ENCODE measurements at regions not wholly inside any gene's neighbourhood (a gene's known extent, or its start where the extent isn't known, plus 50 kb on each side); places are given as distances from the start of the nearest gene placed in this dataset.

GRCh38 chrX:121921258-121921657, 873.8 kb downstream of the GLUD2 start:
- TF ChIP-seq TAF1 (IDR thresholded peaks at IDR 0.05; ENCODE audit: low read depth) (no peak), EP300 (IDR thresholded peaks at IDR 0.05; ENCODE audit: borderline replicate concordance) (no peak), TCF12 (IDR thresholded peaks at IDR 0.05; ENCODE audit: low read depth) (no peak), CEBPB (IDR thresholded peaks at IDR 0.05) (no peak), EGR1 (IDR thresholded peaks at IDR 0.05) (no peak), FOXM1 (IDR thresholded peaks at IDR 0.05; ENCODE audit: borderline replicate concordance, low read depth) (no peak), YY1 (IDR thresholded peaks at IDR 0.05; ENCODE audit: low read depth) (no peak), NFIC (IDR thresholded peaks at IDR 0.05) (no peak)
- TF ChIP-seq, protein P1, sequence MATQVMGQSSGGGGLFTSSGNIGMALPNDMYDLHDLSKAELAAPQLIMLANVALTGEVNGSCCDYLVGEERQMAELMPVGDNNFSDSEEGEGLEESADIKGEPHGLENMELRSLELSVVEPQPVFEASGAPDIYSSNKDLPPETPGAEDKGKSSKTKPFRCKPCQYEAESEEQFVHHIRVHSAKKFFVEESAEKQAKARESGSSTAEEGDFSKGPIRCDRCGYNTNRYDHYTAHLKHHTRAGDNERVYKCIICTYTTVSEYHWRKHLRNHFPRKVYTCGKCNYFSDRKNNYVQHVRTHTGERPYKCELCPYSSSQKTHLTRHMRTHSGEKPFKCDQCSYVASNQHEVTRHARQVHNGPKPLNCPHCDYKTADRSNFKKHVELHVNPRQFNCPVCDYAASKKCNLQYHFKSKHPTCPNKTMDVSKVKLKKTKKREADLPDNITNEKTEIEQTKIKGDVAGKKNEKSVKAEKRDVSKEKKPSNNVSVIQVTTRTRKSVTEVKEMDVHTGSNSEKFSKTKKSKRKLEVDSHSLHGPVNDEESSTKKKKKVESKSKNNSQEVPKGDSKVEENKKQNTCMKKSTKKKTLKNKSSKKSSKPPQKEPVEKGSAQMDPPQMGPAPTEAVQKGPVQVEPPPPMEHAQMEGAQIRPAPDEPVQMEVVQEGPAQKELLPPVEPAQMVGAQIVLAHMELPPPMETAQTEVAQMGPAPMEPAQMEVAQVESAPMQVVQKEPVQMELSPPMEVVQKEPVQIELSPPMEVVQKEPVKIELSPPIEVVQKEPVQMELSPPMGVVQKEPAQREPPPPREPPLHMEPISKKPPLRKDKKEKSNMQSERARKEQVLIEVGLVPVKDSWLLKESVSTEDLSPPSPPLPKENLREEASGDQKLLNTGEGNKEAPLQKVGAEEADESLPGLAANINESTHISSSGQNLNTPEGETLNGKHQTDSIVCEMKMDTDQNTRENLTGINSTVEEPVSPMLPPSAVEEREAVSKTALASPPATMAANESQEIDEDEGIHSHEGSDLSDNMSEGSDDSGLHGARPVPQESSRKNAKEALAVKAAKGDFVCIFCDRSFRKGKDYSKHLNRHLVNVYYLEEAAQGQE (IDR thresholded peaks at IDR 0.05; ENCODE audit: low read depth) = no peak
- TF ChIP-seq, protein P2, sequence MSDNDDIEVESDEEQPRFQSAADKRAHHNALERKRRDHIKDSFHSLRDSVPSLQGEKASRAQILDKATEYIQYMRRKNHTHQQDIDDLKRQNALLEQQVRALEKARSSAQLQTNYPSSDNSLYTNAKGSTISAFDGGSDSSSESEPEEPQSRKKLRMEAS (IDR thresholded peaks at IDR 0.05) = no peak
